Aorta (tissue), 5 donors: ENCODE measurements at regions not wholly inside any gene's neighbourhood (a gene's known extent, or its start where the extent isn't known, plus 50 kb on each side); places are given as distances from the start of the nearest gene placed in this dataset.

Experiments used
- ATAC-seq: fragments of 200-7000 bp; cut with Tn5 transposase; one replicate; pipeline ENCODE4 v1.9.1; 2022; ENCODE audit warnings: moderate library complexity; ENCODE audit not compliant: low FRiP score
- DNase-seq, 2 donors: peaks; one replicate each; pipeline ENCODE4 v3.0.0-alpha.2; 2020
- H3K27ac ChIP-seq, 2 donors: one replicate each; pipeline ENCODE4 v1.5.1; 2013; ENCODE audit warnings: low read length in 2 of 2, mild to moderate bottlenecking in 2 of 2, moderate library complexity in 2 of 2, control low read depth in 1 of 2, inconsistent platforms in 1 of 2, low read depth in 1 of 2
- H3K27me3 ChIP-seq, 2 donors: one replicate each; pipeline ENCODE4 v1.6.1; 2013; ENCODE audit warnings: control low read depth in 1 of 2, low read length in 1 of 2, mild to moderate bottlenecking in 1 of 2, moderate library complexity in 1 of 2; ENCODE audit not compliant: insufficient read depth in 2 of 2, control insufficient read depth in 1 of 2
- H3K36me3 ChIP-seq, 2 donors: one replicate each; pipeline ENCODE4 v1.6.1; 2013; ENCODE audit warnings: control low read depth in 1 of 2, low read length in 1 of 2, mild to moderate bottlenecking in 1 of 2; ENCODE audit not compliant: insufficient read depth in 2 of 2, control insufficient read depth in 1 of 2
- H3K4me1 ChIP-seq, 2 donors: one replicate each; pipeline ENCODE4 v1.6.1; 2013; ENCODE audit warnings: low read length in 2 of 2, control low read depth in 1 of 2, mild to moderate bottlenecking in 1 of 2, moderate library complexity in 1 of 2; ENCODE audit not compliant: insufficient read depth in 2 of 2, control insufficient read depth in 1 of 2
- H3K4me3 ChIP-seq, 2 donors: one replicate each; pipeline ENCODE4 v1.5.1; 2013; ENCODE audit warnings: low read length in 2 of 2, control low read depth in 1 of 2, mild to moderate bottlenecking in 1 of 2
- H3K9me3 ChIP-seq: one replicate; pipeline ENCODE4 v1.6.1; 2013; ENCODE audit warnings: mild to moderate bottlenecking, low read length; ENCODE audit not compliant: control insufficient read depth
- whole genome bisulfite sequencing, 2 donors: extraction: QIAGEN DNeasy Blood & Tissue Kit; methylation state at CpG; one replicate each; pipeline ENCODE4 v1.1.7; 2013; 5-methylcytosine and 5-hydroxymethylcytosine counted together
- intact Hi-C, 2 donors: fragments of 100-400 bp; cut with DNase I; formaldehyde crosslinking; loops; one replicate each; pipeline versions ENCODE4 v1.14.2 to v1.15.0; 2022
- donor health status: healthy with polysubstance abuse.
- donor health status: Bipolar disorder and iron deficiency.
- donor health status: DM: no; HTN: no; CAD: no.
- donor health status: DM: no; HTN: no; CAD: no.
- donor health status: DM: yes; HTN: yes; CAD: no.

DNA sequence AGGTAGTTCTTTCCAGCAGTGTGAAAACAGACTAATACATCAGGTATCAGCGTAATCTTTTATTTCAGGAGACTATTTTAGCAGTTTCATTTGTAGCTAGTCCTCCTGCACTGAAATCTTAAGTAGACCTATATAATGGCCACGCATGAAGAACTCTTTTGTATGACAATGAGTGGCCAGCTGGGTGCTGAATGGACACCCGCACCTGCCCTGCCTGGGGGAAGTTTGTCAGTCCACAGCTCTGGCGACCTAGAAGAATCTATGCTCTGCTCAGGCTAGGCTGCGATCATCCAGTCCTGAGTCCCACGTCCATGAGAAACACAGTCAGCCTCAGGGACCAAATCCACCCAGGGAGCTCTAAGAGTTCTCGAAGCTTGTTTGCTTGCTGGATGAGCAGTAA, 709.2 kb upstream of the ID2 start:
- WGBS, 2 donors, result 90 to 92% methylated on average over 7 of the region's 7 CpGs
- intact Hi-C loops, result no loop called here
- DNase-seq (no peak), ATAC-seq (no peak)
- Histone ChIP-seq H3K4me3 (no peak overlapping the region), H3K27ac (no peak overlapping the region), H3K9me3 (no peaks in the 10 kb centered on the region), H3K36me3 (no peaks in the 10 kb centered on the region), H3K27me3 (no peaks in the 10 kb centered on the region), H3K4me1 (no peaks in the 10 kb centered on the region)

DNA sequence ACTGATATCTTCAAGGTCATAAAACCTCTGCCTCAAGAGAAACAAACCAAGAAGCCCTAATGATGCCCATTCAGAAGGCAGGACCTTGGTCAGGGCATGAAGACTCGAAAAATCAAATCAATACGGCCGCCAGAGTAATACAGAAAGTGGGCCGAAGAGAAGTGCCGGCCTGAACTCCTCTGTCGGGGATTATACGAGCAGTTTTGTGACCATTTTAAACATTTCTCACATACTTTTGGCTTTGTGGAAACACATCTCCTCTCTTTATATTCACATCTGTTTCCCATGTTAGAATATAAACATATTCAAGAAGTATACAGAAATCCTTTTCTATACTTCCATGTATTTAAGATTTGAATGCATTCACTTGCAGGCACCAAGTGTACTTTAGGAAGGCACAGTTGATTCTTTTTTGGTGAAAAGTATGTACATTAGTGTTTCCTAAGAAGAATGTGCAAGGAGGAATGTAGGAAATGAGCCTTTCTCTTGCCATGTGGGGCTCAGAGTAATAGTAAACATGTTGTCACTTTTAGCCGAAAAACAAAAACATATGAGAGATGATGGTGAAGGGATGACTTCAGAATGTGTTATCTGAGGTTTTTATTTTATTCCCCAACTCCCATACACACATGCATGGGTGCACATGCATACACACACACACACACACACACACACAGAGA, 707.9 kb upstream of the ID2 start:
- Histone ChIP-seq H3K4me3 (no peak overlapping the region), H3K27ac (no peak overlapping the region), H3K27me3 (no peaks in the 10 kb centered on the region), H3K36me3 (no peaks in the 10 kb centered on the region), H3K4me1 (no peaks in the 10 kb centered on the region), H3K9me3 (no peaks in the 10 kb centered on the region)
- ATAC-seq (no peak), DNase-seq (no peak)
- WGBS, 2 donors, result 90 to 91% methylated on average over 8 of the region's 8 CpGs
- intact Hi-C loops, result no loop called here

DNA sequence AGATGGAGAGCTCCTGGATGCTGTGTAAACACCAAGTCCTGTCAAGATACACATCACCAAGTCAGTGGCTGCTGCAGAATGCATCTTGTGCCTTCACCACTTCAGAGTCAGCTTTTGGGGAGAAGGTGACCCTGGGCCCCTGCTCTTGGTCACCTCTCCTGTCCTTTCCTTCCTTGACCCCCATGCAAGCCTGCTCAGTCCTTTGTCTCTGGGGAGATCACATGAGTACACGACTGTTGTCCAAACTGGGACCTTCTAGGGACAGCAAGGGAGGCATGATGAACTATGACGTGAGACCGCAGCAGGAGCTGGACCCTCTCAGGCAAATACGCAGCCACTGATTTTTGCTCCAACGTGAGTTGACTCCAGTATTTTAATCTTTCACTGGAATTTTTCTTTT, 706.9 kb upstream of the ID2 start:
- no peaks in the 10 kb centered on the region for H3K27me3 ChIP-seq
- no peaks in the 10 kb centered on the region for H3K9me3 ChIP-seq
- 93 to 96% methylated on average over 5 of the region's 5 CpGs for WGBS, 2 donors
- DNase-seq (no peak), ATAC-seq (no peak)
- H3K4me3 ChIP-seq, result no peak overlapping the region
- no peaks in the 10 kb centered on the region for H3K4me1 ChIP-seq
- no peak overlapping the region for H3K27ac ChIP-seq
- H3K36me3 ChIP-seq, result no peaks in the 10 kb centered on the region
- intact Hi-C loops, result no loop called here

DNA sequence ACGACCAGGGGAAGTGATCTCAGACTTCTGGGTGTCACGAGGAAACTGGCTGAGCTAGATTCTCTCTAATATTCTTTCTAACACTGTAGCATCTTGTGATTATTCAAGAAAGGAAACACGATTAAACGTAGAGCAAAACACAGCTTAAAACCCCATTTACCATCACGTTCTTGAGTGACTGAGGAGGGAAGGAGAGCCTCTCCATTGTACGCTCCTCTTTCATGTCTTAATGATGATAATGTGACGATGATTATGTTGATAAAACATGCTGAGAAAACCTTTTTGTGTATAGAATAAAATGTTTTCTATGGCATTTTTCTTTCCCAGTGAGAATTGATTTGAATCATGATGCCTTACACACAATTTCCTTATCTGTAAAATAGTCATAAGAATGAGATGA, 705.6 kb upstream of the ID2 start:
- DNase-seq (no peak), ATAC-seq (no peak)
- Histone ChIP-seq H3K27ac (no peak overlapping the region), H3K4me1 (no peaks in the 10 kb centered on the region), H3K27me3 (no peaks in the 10 kb centered on the region), H3K9me3 (no peaks in the 10 kb centered on the region), H3K4me3 (no peak overlapping the region), H3K36me3 (no peaks in the 10 kb centered on the region)
- intact Hi-C loops, result no loop called here
- WGBS, 2 donors, result 93% methylated on average over 7 of the region's 7 CpGs

DNA sequence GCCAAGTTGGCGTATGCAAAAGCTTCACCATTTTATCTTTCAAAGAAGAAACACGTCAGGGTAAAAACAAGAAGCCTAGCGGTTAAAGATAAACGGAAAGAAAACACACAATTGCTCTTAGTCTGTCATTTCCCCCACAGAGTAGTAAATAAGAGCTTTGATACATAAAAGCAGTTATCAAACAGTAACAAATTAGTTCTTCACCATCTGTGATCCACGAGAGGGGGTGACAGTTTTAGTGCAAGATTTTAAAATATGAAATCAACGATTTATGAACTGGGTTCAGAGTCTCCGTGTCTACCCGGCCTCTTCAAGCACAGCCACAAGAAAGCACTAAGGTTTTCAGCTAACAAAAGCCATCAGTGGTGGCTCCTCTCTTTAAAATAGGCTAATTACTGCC, 703.9 kb upstream of the ID2 start:
- Histone ChIP-seq H3K27me3 (no peaks in the 10 kb centered on the region), H3K9me3 (no peaks in the 10 kb centered on the region), H3K36me3 (no peaks in the 10 kb centered on the region), H3K4me3 (no peak overlapping the region), H3K4me1 (no peaks in the 10 kb centered on the region), H3K27ac (no peak overlapping the region)
- 76 to 78% methylated on average over 8 of the region's 8 CpGs for WGBS, 2 donors
- intact Hi-C loops, result no loop called here
- ATAC-seq (no peak), DNase-seq (no peak)

DNA sequence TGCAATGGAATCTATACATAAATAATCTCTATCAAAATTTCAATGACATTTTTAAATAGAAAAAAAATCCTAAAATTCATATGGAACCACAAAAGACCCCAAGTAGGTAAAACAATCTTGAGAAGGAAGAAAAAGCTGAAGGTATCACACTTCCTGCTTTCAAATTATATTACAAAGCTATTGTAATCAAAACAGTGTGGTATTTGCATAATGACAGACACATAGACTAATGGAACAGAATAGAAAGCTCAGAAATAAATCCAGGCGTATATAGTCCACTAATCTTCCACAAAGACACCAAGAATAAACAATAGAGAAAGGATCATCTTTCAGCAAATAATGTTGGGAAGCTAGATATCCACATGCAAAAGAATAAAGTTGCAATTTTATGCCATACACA, 699.8 kb upstream of the ID2 start:
- H3K4me1 ChIP-seq, result no peaks in the 10 kb centered on the region
- no peak overlapping the region for H3K4me3 ChIP-seq
- no peak for DNase-seq
- WGBS, 2 donors, result 95 to 100% methylated on average over 1 of the region's 1 CpG
- no peak for ATAC-seq
- no peaks in the 10 kb centered on the region for H3K36me3 ChIP-seq
- intact Hi-C loops, result no loop called here
- H3K27me3 ChIP-seq, result no peaks in the 10 kb centered on the region
- no peaks in the 10 kb centered on the region for H3K9me3 ChIP-seq
- no peak overlapping the region for H3K27ac ChIP-seq

DNA sequence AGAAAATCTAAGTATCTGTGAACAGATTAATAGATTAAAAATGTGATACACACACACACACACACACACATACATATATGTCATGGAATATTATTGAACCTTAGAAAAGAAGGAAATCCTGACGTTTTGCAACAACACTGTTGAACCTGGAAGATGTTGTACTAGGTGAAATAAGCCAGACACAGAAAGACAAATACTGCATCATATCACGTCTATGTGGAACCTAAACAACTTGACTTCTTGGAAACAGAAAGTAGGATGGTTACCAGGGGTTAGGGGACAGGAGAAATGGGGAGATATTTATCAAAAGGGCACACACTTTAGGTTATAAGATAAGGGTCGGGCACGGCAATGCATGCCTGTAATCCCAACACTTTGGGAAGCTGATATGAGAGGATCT, 698.4 kb upstream of the ID2 start:
- Histone ChIP-seq H3K27me3 (no peaks in the 10 kb centered on the region), H3K9me3 (peaks cover 1% of the 10 kb centered on the region), H3K4me1 (no peaks in the 10 kb centered on the region), H3K36me3 (no peaks in the 10 kb centered on the region), H3K4me3 (no peak overlapping the region), H3K27ac (no peak overlapping the region)
- DNase-seq (no peak), ATAC-seq (no peak)
- WGBS, 2 donors, result 70 to 82% methylated on average over 4 of the region's 4 CpGs
- intact Hi-C loops, result no loop called here

DNA sequence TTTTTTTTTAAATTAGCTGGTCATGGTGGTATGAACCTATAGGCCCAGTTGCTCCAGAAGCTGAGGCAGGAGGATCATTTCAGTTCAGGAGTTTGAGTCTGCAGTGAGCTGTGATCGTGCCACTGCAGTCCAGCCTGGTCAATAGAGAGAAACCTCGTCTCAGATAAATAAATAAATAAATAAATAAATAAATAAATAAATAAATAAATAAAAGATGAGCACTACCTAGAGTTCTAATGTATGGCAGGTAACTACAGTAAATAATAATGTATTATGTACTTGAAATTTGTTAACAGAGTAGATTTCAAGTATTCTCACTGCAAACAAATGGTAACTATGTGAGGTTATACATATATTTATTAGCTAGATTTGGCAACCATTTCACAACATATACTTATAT, 697.9 kb upstream of the ID2 start:
- 96% methylated on average over 2 of the region's 2 CpGs for WGBS, 2 donors
- no peak overlapping the region for H3K27ac ChIP-seq

DNA sequence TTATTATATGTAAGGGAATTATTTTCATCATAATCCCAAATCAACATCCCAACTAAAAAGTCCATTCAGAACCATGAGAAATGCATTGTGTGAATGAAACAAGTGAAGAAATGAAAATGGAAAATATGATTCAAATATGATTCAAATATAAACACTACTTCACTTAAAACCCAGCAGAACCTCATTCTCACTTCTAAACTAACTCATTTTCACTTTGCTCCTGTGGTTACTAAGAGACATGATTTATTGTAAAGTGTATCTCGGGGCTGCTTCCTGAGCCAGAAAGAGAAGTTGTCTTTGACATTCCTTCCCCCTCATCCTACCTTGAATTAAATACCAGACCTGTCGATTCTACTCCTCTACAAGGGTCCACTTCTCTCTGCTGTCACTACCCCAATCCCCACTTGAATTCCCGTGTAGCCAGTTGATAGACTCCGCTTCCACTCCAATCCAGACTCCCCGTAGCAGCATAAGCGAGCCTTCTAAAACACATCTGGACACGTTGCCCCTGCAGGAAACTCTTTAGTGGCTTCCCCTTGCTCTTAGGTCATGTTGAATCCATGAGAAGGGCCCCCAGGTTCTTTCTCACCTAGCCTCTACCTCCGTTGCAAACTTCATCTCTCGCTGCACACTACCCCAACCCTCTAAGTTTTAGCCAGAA, 697.0 kb upstream of the ID2 start:
- DNase-seq, result no peak
- 86 to 92% methylated on average over 9 of the region's 9 CpGs for WGBS, 2 donors
- no peaks in the 10 kb centered on the region for H3K36me3 ChIP-seq
- peaks cover 1% of the 10 kb centered on the region for H3K9me3 ChIP-seq
- intact Hi-C loops, result no loop called here
- no peak overlapping the region for H3K27ac ChIP-seq
- no peaks in the 10 kb centered on the region for H3K4me1 ChIP-seq
- no peak for ATAC-seq
- H3K27me3 ChIP-seq, result no peaks in the 10 kb centered on the region
- H3K4me3 ChIP-seq, result no peak overlapping the region

More for the DNA sequence above, 697.9 kb upstream of the ID2 start:
- DNase-seq (no peak), ATAC-seq (no peak)
- no peaks in the 10 kb centered on the region for H3K4me1 ChIP-seq
- H3K9me3 ChIP-seq, result peaks cover 1% of the 10 kb centered on the region
- no peak overlapping the region for H3K4me3 ChIP-seq
- intact Hi-C loops, result no loop called here
- no peaks in the 10 kb centered on the region for H3K36me3 ChIP-seq
- no peaks in the 10 kb centered on the region for H3K27me3 ChIP-seq
